ENCODE measurements at regions not wholly inside any gene's neighbourhood (a gene's known extent, or its start where the extent isn't known, plus 50 kb on each side); places are given as distances from the start of the nearest gene placed in this dataset.
"Not testable (repeated sequence)": the region's sequence is repeated elsewhere in the genome, so short reads cannot be mapped to it uniquely, and the experiment has no call there.

DNA sequence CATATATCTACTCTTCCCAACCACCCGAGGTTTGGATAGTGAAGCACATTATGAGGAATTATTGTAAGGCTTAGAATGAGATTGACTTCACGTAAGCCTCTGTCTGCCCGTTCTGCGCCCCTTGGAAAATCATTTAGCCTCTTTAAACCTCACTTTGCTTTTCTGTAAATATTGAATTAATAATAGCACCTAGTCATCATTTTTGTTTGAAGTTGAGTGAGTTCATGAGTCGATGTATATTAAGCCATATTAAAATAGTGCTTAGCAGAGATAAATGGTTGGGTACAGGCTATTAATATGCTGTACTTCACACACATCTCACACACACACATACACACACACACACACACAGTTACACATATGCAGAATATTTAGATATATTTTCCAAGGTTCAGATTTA lies 344.8 kb upstream of the EYS start:
- DNase-seq: no peak

DNA sequence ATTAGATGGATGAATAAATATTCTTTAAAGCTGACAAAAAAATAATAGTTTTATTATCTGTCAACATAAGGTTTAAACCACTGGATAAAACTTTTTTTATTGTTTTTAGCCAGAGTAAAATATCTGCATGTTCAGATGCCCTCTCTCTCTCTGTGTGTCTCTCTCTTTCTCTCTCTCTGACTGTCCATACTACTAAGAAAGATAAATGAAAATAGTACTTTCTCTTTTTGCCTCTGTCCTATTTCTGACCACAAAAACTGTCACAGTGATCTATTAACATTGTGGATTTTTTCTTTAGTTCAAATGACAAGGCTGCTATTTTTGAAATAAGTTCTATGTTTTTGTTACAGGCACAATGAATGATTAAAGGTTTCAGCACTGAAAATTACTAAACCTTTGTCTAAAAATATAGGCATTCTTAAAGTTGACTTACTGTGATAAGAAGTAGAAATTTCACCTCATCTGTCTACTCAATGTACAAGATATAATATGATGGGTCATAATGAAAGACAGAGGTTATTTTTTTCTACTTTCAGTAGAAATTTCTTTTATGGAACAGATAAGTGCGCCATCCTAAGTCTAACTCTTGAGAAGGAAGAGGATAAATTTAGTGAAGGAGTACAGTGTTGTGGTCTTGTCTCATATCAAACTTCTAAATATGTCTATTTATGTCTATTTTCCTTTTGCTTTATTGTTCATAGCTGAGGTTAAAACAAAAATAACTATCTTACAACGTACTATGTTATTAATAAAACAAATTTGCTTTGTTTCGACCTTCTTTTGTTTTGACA lies 341.9 kb upstream of the EYS start:
- no peak for DNase-seq

DNA sequence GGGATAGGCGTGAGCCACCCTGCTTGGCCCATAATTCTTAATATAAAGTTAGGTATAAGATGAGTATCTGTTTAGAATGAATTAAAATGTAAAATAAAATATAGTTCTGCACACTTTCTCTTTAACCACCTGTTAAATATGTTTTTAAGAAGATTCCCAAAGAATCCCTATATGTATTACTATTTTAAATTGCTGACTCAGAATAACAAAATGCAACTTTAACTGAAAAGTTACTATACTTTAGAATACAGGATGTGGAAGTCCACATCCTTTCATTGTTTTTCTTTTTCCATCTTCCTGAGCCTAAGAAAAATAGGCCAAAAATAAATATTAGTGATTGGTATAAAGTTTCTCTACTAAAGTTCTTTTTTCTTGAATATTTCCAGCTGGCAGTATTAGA lies 325.6 kb upstream of the EYS start:
- no peak for DNase-seq

DNA sequence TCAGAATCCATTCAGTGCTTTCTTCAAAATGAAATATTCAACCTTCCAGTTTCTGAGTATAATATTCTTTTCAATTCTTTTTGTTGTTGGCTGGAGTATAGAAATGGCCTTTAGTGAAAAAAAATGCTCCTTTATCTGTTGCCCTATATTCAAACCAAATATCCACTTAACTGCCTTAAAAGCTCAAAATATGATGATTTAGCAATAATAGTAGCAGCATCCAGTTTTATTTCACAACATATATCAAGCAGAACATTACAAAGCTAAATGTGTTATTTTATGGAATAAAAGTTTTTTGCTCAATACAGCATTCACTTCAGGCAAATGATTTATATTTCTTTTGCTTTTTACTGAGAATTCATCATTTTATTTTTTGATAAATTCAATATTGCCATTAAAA lies 322.4 kb upstream of the EYS start:
- DNase-seq: no peak

DNA sequence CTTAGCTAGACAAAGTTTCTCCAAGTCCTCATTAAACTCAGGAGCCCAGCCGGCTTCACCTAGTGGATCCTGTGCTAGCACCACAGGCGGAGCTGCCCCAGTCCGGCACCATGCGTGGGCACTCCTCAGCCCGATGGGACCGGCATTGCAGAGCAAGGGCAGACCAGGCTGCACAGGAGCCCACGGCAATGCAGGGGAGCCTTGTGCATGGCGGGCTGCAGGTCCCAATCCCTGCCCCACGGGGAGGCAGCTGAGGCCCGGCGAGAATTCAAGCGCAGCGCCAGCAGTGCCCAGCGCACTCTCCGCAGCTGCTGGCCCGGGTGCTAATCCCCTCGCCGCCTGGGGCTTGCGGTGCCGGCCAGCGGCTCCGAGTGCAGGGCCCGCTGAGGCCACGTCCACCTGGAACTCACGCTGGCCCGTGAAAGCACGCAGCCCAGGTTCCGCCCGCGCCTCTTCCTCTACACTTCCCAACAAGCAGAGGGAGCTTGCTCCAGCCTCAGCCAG lies 292.3 kb upstream of the EYS start:
- no peak for DNase-seq

DNA sequence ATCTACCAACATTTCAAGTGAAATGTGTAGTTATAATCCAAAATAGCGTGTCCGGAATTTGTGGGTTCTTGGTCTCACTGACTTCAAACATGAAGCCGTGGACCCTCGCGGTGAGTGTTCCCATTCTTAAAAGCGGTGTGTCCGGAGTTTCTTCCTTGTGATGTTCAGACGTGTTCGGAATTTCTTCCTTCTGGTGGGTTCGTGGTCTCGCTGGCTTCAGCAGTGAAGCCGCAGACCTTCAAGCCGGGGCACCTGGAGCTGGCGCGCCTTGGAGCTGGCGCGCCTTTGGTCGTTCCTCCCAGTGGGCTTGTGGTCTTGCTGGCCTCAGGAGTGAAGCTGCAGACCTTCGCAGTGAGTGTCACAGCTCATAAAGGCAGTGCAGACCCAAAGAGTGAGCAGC lies 291.5 kb upstream of the EYS start:
- DNase-seq: no peak

DNA sequence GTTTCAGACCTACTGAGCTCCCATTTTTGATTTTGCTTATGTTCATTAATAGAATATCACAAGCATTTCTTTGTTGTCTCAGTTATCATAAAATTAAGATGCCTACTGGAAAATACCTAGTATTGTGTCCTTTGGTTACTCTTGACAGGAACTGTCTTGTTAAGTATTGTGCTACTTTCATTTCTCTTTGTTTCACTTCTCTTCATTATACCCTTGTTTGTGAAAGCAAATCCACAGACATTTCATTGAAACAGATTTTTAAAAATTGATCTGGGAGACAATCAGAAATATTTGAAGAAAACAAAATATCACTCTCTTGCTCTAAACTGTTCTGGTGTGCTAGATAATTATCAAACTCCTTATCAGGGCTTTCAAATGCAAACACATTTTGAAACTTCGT lies 290.5 kb upstream of the EYS start:
- no peak for DNase-seq

DNA sequence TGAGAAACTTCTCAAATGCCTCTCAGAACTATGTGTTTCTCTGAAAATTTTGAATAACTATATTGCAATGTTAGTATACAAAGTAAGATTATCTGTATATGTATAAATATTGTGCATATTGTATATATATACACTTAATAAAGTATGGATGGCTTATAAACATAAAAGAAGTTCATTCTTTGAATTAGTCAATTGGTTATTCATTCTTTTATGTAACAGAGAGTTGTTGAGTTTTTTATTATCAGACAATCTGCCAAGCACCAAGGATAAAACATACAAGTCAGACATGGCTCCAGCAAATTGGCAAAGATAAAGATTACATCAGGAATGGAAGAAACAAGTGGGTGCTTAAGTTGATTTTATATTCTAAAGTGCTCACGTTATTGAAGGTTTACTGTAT lies 289.1 kb upstream of the EYS start:
- no peak for DNase-seq

DNA sequence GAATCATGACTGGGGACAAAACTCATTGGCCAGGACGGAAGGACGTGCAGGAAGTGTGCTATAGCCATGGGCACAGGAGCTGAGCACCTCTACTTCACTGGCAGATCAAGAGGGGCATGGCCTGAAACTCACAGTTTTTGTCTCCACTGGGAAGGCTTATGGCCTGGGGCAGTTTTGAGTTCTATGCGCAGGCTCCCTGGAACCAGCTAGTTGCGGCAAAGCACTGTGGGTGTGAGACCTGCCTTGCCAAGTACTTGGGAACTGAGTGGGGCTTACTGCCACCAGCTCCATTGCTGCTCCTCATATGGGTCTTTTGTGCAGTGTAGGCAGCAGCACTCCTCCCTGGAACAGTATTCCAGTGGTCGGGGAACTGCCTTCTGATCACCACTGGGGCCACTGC lies 282.6 kb upstream of the EYS start:
- no peak for DNase-seq

DNA sequence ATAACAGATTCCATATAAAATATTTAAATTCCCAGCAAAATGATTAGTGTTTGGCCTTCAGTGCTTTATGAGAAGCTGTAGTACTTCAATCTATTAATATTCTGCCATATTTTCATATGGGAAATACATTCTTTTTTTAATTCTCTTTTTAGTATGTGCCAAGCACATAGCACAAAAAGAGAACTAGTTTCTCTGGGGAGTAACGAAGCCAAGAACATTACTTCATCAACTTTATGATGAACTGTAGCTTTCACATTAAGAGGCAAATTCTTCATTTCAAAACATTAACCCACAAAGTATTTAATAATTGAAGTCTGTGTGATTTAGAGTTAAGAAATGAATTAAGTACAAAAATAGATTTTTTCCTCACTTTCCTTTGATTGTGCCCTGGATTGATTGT lies 281.0 kb upstream of the EYS start:
- no peak for DNase-seq

DNA sequence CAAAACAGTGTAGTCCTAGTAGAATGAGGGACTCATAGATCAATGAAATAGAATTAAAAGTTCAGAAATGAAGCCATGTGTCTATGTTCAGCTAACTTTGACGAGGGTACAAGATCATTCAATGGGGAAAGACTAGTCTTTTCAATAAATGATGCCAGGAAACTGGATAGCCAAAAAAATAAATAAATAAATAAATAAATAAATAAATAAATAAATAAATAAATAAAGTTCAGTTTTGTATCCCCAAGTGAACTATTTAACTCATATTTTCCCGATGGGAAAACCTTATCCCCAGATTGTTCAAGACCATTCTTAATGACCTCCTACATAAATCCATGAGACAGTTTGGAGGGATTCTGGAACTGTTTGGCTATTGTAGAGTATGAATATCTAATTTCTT lies 277.1 kb upstream of the EYS start:
- no peak for DNase-seq

DNA sequence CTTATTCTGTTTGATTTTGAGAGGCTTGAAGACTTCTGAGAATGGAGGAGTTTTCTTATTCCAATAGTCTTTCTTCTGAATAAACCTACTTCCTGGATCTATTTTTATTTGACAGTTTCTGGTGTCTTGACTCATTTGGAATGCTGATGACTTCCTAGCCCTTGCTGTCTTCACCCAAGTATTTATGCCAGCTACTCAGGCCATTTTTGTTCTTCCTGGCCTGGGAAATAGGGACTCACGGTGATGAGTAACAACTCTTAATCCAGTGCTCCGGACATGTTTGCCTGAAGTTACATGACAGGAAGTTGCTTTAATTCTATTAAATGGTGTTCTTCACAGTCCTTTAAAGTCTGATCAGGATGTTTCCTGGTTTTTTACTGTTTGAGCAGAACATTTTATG lies 272.1 kb upstream of the EYS start:
- DNase-seq: no peak

DNA sequence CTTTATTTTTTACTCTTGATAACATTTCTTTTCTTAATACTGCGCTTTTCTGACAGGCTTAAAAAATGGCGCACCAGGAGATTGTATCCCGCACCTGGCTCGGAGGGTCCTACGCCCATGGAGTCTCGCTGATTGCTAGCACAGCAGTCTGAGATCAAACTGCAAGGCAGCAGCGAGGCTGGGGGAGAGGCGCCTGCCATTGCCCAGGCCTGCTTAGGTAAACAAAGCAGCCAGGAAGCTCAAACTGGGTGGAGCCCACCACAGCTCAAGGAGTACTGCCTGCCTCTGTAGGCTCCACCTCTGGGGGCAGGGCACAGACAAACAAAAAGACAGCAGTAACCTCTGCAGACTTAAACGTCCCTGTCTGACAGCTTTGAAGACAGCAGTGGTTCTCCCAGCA lies 264.2 kb upstream of the EYS start:
- not testable (repeated sequence) for DNase-seq

DNA sequence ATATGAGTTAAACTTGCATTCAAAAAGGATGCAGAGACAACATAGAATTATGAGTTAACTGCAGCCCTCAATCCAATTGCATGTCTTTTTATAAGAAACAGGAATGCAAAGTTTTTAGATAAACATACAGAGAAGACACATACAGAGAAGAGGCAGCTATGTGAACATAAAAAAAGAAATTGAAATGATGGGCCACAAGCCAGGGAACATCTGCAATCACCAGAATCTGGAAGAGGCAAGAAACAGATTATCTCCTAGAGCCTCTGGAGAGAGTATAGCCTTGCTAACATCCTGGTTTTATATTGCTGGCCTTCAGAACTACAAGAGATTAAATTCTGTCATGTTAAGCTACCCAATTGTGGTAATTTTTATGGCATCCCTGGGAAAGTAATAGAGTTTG lies 257.2 kb upstream of the EYS start:
- no peak for DNase-seq

DNA sequence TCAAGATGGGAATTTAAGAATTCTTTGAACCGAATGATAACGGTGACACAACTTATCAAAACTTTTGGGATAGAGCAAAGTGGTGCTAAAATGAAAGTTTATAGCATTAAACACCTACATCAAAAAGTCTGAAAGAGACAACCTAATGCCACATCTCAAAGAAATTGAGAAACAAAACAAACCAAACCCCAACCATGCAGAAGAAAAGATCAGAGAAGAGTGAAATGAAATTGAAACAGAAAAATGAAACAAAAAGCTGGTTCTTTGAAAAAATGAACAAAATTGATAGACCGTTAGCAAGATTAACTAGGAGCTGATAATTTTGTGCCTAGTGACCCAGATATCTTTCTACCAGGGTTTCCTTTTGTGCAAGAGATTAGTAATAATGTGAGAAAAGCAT lies 248.0 kb upstream of the EYS start:
- no peak for DNase-seq

DNA sequence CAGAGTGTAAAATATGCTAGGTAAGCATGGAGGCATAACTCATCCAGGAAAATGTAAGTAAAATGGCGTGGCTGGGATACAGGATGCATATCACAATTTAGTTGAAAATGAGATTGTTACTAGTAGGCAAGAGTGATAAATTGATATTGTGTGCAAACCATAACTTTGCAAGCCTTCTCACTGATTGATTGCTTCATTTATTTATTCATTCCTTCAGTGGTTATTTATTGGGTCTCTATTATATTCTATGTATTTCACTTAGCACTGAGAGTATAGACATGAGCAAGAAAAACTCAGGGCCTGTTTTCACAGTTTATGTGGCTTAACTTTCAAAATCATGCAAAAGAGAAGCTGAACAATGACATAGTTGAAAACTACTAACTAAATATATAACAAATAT lies 241.0 kb upstream of the EYS start:
- no peak for DNase-seq

DNA sequence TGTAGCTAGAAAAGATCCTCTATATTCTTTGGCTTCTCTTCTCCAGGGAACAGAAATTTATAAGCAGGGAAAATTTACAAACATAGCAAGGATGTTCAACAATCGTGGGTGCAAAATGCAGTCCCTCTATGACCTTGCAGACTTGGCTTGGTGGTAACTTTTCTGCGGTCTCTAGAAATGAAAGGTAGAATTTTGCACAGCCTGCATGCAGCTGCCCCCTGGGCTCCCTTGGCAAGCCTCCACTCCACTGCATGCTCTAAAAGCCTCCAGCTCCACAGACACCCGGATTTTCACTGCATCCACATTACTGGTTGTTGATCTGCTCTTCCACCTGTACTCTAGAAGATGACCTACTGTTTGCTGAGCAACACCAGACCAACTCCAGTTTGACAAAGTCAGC lies 236.5 kb upstream of the EYS start:
- DNase-seq: no peak

DNA sequence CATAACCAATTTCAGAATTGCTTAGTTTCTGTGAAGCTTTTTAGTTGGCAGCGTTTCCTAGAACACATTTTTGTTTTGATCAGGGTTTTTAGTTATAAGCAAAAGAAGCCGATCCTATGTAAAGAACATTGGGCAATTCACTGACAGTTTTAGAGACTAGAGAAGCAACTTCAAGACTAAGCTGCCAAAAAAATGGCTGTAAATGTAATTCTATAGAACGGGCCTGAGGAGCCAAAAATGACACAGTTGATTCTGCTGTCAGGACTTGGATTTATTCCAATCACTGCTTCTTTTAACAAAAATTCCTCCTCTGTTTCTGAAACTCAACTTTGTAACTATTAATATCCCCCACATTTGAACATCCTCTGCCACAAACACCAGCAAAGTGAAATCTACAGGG lies 236.0 kb upstream of the EYS start:
- no peak for DNase-seq

DNA sequence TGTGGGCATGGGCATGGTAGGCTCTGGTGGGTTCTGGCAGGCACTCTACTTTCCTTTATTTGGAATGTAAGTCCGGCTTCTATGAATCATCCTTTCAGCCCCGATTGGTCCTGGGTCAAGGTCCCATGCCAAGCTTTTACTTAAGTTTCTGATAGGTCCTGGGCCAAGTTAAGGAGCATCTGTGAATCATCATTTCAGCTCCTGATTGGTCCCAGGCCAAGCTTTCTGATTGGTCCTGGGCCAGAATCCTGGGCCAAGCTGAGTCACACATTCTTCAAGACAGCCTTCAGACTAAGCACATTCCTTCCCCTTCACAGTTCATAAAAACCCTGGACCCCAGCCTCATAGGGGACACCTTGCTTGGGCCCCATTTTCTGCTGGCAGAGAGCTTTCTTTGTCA lies 231.0 kb upstream of the EYS start:
- DNase-seq: no peak

DNA sequence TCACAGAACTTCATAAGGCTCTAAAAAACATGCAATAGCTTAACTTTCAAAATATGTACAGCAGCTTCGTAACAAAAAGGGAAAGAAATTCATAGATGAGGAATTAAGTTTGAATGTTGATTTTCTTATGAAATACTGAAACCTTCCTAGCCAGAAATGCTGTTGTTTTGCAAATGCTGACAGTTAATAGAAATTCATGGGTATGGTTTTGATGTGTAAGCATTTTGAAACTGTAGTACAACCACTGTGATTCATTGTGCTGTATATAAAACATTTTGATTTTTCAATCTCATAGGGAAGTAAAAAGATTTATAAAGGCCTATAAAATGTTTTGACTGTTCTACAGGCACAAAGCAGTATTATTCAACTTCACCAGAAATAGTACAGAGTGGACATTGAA lies 228.4 kb upstream of the EYS start:
- no peak for DNase-seq

DNA sequence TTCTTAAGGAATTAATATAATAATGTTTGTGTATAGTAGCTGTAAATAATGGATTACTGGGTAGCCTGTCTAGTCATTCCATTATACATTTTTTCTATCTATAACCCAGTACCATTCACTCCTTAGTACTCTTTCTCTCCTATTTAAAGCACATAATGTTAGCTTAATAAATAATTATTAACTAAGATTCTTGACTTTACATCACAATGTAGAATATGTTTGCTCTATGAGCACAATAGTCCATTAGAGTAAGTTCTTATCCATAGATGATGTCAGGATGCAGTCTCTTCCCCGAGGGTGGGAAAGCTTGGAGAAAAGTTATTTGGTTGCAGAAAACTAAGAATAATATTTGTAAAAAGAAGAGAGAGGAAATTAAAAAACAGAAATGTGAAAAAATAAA lies 226.4 kb upstream of the EYS start:
- DNase-seq: no peak

DNA sequence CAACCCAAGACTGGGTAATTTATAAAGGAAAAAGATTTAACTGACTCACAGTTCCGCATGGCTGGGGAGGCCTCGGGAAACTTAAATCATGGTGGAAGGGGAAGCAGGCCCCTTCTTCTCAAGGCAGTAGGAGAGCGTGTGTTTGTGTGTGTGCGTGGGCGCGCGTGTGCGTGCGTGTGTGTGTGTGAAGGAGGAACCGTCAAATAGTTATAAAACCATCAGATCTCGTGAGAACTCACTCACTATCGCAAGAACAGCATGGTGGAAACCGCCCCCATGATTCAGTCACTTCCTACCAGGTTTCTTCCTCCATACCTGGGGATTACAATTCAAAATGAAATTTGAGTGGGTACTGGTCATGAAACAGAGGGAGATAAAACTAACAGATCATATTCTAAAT lies 220.1 kb upstream of the EYS start:
- DNase-seq: no peak

DNA sequence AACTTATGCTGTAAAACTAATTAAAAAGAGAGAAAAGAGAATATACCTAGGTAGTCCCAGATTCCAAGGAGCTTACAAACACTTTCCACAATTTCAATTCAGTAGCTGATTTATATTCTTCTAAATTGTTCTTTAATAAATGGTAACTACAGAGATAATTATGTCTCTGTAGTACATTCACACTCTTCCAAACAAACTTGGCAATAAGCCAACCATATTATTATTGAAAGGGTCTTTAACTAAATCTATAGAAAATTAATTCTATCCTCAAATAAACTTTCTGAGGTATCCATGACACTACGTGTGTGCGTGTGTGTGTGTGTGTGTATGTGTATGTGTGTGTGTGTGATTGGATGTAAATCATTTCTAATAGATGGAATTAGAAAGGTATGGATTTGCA lies 217.4 kb upstream of the EYS start:
- no peak for DNase-seq

DNA sequence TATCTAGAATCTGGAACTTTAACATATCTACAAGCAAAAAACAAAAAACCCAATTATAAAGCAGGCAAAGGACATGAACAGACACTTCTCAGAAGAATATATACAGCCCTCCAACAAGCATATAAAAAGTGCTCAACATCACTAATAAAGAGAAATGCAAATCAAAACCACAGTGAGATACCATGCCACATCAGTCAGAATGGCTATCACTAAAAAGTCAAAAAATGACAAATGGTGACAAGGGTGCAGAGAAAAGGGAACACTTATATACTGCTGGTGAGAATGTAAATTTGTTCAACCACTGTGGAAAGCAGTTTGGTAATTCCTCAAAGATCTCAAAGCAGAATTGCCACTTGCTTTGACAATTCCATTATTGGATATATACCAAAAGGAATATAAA lies 215.0 kb upstream of the EYS start:
- DNase-seq: no peak

DNA sequence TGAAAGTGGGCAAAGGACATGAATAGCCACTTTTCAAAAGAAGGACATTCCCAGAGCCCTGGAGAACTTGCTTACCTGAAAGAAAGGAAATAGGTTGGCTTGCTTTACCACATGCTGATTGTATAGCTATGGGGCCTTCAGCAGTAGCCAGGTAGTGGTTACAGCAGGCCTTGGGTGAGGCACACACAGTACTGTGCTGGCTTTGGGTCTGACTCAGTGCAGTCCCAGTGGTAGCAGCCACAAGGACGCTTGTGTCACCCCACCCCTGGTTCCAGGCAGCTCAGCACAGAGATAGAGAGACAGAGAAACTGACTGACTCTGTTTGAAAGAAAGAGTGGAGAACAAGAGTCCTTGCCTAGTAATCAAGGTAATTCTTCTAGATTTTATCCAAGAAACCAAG lies 201.0 kb upstream of the EYS start:
- DNase-seq: no peak

DNA sequence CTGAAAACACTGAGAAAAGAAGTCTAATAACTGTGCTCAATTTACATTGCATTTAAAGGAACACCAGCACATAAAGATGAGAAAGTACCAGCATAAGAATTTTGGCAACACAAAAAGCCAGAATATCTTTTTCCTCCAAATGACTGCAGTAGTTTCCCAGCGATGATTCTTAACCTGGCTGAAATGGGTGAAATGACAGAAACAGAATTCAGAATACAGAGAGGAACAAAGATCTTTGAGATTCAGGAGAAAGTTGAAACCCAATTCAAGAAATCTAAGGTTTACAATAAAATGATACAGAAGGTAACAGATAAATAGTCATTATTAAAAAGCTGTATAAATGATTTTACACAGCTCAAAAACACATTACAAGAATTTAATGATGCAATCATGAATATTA lies 197.0 kb upstream of the EYS start:
- DNase-seq: no peak

All from retina (tissue), 1 donor.